CD4-positive, alpha-beta T cell treated with Interleukin-1 beta for 1 hour (primary cell): ENCODE measurements at regions not wholly inside any gene's neighbourhood (a gene's known extent, or its start where the extent isn't known, plus 50 kb on each side); places are given as distances from the start of the nearest gene placed in this dataset.

Source experiments
- DNase-seq, 2 donors: peaks; one replicate each; pipeline ENCODE4 v3.0.0-alpha.2; 2020 to 2022

GRCh38 chr16:87219287-87219909 is 97.8 kb downstream of the C16orf95 start:
- DNase-seq, result no peak

DNA sequence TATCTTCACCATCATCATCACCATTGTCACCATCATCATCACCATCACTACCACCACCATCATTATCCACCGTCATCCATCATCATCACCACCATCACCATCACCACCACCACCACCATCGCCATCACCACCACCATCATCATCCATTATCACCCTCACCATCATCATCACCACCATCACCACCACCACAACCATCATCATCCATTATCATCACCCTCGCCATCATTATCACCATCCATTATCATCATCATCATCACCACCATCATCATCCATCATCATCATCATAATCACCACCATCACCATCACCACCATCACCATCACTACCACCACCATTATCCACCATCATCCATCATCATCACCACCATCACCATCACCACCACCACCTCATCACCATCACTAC is 95.6 kb downstream of the C16orf95 start:
- DNase-seq, result no peak

GRCh38 chr16:87222335-87222734 is 94.9 kb downstream of the C16orf95 start:
- no peak for DNase-seq

GRCh38 chr16:87223656-87224248 is 93.4 kb downstream of the C16orf95 start:
- no peak for DNase-seq

DNA sequence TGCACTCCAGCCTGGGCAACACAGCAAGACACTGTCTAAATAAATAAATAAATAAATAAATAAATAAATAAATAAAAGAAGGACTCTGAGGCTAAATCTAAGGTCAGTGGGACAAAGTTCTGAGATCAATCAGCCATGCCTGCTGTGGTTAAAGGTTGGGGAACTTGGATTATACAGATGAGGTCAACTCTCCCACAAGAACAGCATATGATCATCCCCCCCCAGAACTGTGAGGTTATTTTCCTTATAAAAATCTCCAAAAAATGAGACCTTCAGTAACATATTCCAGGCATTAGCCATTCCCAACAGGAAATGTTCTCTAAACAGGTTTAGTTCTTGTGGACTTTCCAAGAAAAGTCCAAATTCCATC is 90.3 kb downstream of the C16orf95 start:
- no peak for DNase-seq

GRCh38 chr16:87227296-87227951 is 89.8 kb downstream of the C16orf95 start:
- DNase-seq, result no peak

- DNase-seq, result no peak
Observed at GRCh38 chr16:87228363-87228762, 88.8 kb downstream of the C16orf95 start.

- no peak for DNase-seq
Observed at GRCh38 chr16:87229230-87230188, 87.7 kb downstream of the C16orf95 start.

GRCh38 chr16:87230571-87230970 is 86.6 kb downstream of the C16orf95 start:
- no peak for DNase-seq

DNA sequence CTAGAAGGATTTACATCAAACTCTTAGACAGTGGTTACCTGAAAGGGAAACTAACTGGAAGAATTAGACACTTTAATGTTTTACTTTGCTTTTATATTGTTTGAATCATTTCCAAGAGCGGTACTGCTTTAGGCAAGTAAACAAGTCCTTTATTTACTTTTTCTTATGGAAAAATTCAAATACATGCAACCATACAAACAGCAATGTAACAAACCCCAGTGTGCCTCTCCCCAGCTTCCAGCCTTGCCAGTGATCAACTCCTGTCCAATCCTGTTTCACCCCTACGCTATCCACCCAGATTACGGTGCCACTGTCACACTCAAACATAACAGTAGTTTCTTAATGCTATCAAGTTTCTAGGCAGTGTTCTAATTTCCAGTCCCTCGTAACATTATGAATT is 85.9 kb downstream of the C16orf95 start:
- no peak for DNase-seq

GRCh38 chr16:87231911-87232310 is 85.3 kb downstream of the C16orf95 start:
- DNase-seq, result no peak

DNA sequence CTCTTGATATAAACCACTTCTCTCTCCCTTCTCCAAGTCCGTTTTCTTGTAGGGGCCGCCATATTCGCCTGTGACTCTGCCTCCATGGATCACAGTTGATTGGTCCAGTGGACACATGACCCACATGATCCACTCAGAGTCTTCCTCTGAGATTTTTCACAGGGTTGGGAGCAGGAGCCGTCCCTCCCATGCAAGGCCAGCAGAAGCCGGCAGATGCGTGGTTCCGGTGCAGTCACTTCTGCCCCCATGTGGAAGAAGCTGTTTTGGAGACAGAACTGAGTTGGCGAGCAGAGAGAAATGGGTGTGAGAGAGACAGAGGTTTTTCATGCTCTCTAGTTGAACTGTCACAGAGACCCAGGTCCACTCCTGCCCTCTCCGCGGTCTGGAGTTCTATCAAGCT is 83.3 kb downstream of the C16orf95 start:
- DNase-seq, result no peak

DNA sequence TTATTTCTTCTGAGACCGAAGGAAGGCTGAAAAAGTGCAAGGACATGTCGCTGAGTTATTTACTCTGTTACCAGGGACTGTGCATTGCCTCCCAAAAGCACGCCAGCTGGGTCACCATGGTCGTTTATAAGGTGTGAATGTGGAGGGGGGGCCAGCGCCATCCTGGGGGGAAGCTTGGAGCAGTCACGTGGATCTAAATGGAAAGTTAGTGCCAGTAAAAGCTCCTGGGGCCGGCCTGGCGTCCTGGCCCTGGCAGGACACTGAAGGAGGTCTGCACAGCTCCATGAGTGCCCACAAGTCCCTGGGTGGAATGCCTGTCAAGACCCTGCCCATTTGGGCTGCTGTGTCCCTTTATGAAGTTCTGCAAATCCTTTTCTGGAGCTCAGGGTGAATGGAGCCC is 82.6 kb downstream of the C16orf95 start:
- DNase-seq, result no peak

DNA sequence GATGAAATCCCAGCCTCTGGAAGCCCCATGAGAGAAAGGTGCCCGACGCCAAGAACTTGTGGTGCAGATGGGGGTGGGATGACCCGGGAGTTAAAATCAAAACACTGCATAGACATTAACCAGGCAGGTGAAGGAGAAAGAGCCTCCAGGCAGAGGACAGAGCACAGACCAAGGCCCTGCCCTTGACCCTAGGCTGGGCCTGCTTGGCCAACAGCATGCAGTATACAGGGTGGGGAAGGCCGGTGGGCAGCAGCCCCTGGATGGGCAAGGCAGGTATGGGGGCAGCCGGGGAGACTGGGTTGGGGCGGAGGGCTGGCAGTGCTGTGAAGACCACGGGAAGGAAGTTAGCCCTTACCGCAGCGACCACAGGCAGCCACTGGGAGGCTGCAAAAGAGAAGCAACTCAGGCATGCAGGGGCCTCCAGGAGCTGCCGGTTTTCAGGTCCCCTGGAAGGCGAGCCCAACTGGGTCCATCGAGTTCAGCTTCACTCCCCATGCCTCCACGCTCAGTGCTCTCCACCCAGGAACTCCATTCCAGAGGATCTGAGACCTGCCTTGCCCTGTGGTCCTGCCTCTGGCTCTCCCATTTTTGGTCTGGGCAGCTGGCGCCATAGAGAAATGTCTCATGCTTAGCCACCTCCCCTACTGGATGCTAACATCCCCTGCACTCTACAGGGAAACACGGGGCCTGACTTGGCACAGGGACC is 81.2 kb downstream of the C16orf95 start:
- no peak for DNase-seq

GRCh38 chr16:87236516-87237115 is 80.6 kb downstream of the C16orf95 start:
- DNase-seq, result no peak

- no peak for DNase-seq
Observed at GRCh38 chr16:87238361-87238715, 78.9 kb downstream of the C16orf95 start.

DNA sequence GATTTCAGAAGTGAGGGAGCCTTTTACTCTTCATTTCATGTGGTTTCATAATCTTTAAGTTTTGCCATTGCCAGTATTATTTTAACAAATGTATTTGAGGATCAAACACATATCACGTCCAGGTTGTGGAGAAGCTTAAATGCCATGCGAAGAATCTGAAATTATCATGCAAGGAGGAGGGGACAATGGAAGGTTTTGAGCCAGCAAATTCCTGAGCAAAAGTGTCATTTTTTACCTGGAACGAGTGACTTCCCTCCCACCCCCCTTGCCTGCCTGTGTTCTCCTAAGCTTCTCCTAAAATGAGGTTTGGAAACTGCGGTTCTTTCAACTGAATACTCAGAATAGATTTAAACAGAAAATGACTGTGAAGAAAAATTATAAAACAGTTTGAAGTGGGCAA is 77.6 kb downstream of the C16orf95 start:
- DNase-seq, result no peak

DNA sequence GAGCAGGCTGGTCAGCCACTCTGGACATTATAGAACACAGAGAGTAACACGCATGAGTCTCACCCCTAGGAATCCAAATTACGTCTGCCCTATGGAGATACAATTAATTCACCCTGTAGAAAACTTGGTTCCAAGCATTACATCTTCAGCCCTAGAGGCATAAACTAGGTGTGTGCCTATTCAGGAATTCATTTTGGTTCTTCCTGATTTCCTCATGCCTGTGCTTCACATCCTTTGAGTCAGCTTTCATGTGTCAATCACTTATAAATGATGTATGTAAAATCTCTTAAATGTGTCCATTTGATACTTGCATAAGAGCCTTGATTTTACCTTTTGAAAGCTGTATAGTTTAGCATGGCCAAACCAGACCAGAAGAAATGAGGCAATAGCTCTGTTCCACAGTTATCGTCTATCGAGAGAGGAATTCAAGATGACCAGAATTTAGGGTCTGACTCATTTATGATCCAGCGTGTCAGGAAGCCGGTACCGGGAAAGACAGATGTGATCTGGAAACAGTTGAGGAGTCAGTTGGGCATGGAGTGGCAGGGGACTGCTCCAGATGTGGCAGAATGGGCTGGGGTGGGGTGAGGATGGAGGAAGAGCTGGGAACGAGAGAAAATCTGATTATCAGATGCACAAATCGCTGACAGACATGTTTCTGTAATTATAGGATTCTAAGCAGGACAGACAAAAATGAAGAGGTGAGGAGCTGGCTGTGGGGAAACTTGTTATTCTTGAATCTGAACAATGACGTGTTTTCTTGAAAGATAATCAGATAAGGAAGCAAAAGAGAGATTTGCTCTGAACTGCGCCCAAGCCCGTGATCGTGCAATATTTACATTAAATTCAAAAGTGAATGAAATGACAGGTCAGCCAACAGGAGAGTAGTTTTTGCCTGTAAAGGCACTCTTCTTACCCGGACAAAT is 76.7 kb downstream of the C16orf95 start:
- no peak for DNase-seq

DNA sequence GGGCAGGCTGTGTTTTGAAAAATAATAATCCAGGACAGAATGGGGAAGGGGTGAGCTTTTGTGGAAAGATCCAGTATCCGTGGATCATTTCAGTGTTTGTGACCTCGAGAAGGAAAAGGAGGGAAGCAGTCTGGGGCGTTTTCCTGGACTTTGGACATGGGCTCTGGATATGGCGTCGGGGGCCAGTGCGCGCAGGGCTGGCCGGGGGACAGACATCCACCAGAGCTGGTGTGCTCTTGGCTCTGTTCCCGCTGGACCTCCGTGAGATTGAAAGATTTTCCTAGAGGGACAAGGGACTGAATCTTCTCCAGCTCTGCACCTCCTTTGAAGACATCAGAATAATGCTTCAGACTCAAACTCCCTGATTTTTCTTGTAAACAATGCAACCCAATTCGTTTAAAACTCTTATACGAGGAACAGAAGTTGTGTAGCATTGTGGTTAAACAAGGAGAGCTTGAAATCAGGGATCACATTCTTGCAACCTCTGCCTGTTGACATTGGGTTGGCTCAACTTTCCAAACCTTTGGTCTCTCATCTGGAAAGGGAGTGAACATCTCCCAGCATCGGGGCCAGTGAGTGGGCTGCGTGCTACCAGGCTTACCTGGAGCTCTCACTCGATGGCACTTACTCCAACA is 75.9 kb downstream of the C16orf95 start:
- DNase-seq, result no peak

DNA sequence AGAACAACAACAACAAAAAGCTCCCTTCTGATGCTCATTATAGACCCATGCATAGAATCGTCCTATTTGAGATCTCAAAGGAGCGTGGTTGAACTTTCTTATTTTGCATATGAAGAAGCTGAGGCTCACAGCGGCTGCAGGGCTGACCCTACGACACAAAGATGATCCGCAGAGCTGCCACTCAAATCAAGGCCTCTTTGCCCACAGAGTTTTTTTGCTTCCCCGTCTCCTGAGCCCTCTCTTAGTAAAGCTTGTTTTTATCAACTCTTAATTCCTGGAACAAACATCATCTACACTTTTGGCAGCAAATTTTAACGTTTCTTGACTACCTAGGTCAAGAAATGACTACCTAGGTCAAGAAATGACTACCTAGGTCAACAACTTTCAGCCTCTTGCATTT is 73.7 kb downstream of the C16orf95 start:
- DNase-seq, result no peak
